ENCODE measurements at regions not wholly inside any gene's neighbourhood (a gene's known extent, or its start where the extent isn't known, plus 50 kb on each side); places are given as distances from the start of the nearest gene placed in this dataset.
"Not testable (repeated sequence)": the region's sequence is repeated elsewhere in the genome, so short reads cannot be mapped to it uniquely, and the experiment has no call there.

GRCh38 chr5:135736952-135737351 lies 97.5 kb upstream of the SLC25A48 start:
- TF ChIP-seq CTCF (IDR thresholded peaks at IDR 0.05 in 8 of 11, conservative IDR thresholded peaks at IDR 0.05 in 3 of 11); POLR2A (IDR thresholded peaks at IDR 0.05); POLR2AphosphoS5 (IDR thresholded peaks at IDR 0.05): not testable (repeated sequence)
